ENCODE measurements at regions not wholly inside any gene's neighbourhood (a gene's known extent, or its start where the extent isn't known, plus 50 kb on each side); places are given as distances from the start of the nearest gene placed in this dataset.
"Not testable (repeated sequence)": the region's sequence is repeated elsewhere in the genome, so short reads cannot be mapped to it uniquely, and the experiment has no call there.

DNA sequence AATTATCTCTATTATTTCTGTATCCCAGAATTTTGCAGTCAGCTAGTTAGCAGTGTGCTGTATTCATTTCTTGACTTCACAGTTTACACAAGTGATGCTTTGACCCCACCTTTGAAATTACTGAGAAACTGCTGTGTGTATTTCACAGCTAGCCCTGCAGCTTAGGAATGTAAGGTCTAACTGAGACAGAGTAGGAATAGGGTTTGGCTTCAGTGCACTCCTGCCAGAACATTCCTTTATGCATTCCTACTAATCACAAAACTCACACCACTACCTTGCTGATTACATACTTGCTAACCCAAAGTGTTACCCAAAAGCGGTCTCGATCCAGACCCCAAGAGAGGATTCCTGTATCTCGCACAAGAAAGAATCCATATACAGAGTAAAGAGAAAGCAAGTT, 551.8 kb downstream of the CDH9 start:
- no peaks in the 10 kb centered on the region for H3K9me3 ChIP-seq (ENCODE audit: control insufficient read depth, low read length, poor library complexity, severe bottlenecking)
- DNase-seq (no peak), ATAC-seq (no peak)
- Mint-ChIP-seq H3K4me1 (no peaks in the 10 kb centered on the region), H3K27me3 (no peaks in the 10 kb centered on the region), H3K4me3 (no peak overlapping the region), H3K36me3 (ENCODE audit: low read depth) (no peaks in the 10 kb centered on the region), H3K27ac (no peak overlapping the region)

GRCh38 chr5:26485146-26485860, 553.1 kb downstream of the CDH9 start:
- not testable (repeated sequence) for DNase-seq; H3K4me3 Mint-ChIP-seq; H3K9me3 ChIP-seq (ENCODE audit: control insufficient read depth, low read length, poor library complexity, severe bottlenecking); H3K27me3 Mint-ChIP-seq; H3K27ac Mint-ChIP-seq; H3K36me3 Mint-ChIP-seq (ENCODE audit: low read depth); ATAC-seq; H3K4me1 Mint-ChIP-seq

DNA sequence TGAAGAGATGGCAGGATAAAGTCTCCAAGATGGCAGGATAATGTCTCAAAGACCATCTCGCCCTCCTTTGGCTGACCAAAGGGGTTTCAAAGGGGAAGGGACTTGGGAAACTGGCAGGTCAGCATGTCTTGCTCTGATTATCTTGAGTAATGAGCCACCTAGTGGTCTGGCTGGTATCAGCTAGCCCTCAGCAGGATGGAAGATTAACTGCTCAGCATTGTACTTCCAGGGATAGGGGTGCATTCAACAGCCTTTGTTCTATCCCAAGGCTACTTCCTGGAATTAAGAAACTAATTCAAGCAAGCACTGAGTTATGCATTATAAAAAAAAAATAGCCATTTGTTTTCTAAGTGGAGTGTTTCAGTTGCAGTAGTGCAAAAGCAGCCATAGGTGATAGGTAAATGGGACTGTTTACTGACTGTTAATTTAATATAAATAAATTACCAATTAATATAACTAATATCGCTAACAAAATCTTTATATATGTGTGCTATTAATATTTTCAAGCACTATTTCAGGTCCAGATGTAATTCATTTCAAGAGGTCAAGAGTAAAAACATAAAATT, 555.5 kb downstream of the CDH9 start:
- Mint-ChIP-seq H3K27ac (no peak overlapping the region), H3K4me3 (no peak overlapping the region), H3K36me3 (ENCODE audit: low read depth) (no peaks in the 10 kb centered on the region)

DNA sequence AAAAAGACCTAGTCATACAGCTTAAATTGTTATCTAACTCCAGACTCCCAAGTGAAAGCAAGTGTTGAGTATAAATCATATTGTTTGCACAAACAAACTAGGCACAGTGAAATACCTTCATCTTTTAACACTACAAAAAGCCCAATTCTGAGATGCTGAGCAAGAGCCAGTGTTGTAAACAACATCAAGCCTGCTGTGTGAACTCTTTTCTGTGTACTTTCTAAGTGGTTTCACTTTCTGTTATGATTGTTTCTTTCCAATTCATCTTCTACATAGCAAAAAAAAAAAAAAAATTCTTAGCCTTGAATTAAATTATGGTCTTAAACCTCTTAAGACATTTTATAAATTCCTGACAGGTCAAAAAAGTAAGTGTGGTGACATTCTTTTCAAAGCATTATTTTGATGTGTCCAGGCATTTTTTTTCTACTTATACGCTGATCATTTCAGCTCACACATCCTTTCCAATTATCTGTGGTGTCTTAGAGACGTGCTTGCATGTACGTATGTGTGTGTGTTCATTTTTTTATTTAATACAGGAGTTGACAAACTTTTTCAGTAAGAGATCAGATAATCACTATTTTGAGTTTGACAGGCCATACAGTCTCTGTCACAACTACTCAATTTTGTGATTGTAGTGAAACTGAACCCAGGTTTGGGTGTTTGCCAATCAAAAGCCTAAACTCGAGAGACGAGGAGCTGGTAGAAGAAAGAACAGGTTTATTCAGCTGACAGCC, 556.1 kb downstream of the CDH9 start:
- Mint-ChIP-seq H3K27me3 (no peaks in the 10 kb centered on the region), H3K4me1 (no peaks in the 10 kb centered on the region), H3K4me3 (no peak overlapping the region), H3K27ac (no peak overlapping the region), H3K36me3 (ENCODE audit: low read depth) (no peaks in the 10 kb centered on the region)
- ATAC-seq (no peak), DNase-seq (no peak)
- no peaks in the 10 kb centered on the region for H3K9me3 ChIP-seq (ENCODE audit: control insufficient read depth, low read length, poor library complexity, severe bottlenecking)

More for the DNA sequence above, 555.5 kb downstream of the CDH9 start:
- ATAC-seq (no peak), DNase-seq (no peak)
- H3K4me1 Mint-ChIP-seq: no peaks in the 10 kb centered on the region
- H3K9me3 ChIP-seq (ENCODE audit: control insufficient read depth, low read length, poor library complexity, severe bottlenecking): no peaks in the 10 kb centered on the region
- no peaks in the 10 kb centered on the region for H3K27me3 Mint-ChIP-seq

DNA sequence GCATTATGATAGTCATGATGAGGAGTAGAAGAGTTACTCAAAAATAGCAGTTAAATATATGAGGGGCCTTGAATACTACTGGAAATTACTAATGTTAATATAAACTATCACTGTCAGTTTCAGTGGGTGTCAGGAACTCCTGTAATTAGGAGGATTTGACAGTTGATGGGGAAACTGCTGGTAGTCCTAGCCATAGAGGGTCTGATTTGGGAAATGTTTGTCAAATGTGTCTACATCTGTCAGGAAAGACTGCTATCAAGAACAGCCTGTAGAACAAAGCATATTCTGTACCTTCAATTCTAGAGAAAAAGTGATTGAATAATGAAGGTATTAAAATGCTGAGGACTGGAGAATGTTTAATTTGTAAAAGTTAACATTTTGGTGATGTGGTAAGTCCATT, 567.9 kb downstream of the CDH9 start:
- H3K27me3 Mint-ChIP-seq: no peaks in the 10 kb centered on the region
- H3K36me3 Mint-ChIP-seq (ENCODE audit: low read depth): no peaks in the 10 kb centered on the region
- no peaks in the 10 kb centered on the region for H3K9me3 ChIP-seq (ENCODE audit: control insufficient read depth, low read length, poor library complexity, severe bottlenecking)
- no peak overlapping the region for H3K27ac Mint-ChIP-seq
- H3K4me1 Mint-ChIP-seq: no peaks in the 10 kb centered on the region
- no peak for DNase-seq
- no peak for ATAC-seq
- H3K4me3 Mint-ChIP-seq: no peak overlapping the region

DNA sequence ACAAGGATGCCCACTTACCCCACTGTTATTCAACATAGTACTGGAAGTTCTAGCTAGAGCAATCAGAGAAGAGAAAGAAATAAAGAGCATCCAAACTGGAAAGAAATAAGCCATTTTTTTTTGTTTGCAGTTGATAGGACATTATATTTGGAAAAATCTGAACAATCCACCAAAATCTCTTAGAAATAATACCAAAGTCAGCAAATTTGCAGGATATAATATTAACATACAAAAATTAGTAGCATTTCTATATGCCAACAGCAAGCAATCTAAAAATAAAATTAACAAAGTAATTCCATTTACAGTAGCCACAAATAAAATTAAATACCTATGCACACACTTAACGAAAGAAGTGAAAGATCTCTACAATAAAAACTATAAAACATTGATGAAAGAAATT, 599.3 kb downstream of the CDH9 start:
- H3K4me3 Mint-ChIP-seq: no peak overlapping the region
- H3K9me3 ChIP-seq (ENCODE audit: control insufficient read depth, low read length, poor library complexity, severe bottlenecking): no peaks in the 10 kb centered on the region
- H3K27me3 Mint-ChIP-seq: no peaks in the 10 kb centered on the region
- no peak for ATAC-seq
- no peaks in the 10 kb centered on the region for H3K4me1 Mint-ChIP-seq
- H3K36me3 Mint-ChIP-seq (ENCODE audit: low read depth): no peaks in the 10 kb centered on the region
- no peak for DNase-seq
- no peak overlapping the region for H3K27ac Mint-ChIP-seq

DNA sequence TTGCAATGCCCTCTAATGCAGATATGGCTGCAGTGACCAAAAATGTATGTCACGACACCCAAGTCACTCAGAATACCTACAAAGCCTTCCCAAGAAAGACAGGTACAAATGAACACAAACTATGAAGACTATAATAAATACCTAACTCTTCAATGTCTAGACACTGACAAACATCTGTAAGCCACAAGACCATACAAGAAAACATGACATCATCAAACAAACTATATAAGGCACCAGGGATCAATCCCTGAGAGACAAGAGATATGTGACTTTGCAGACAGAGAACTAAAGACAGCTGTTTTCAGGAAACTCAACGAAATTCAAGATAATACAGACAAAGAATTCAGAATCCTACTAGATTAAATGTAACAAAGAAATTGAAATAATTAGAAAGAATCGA, 603.7 kb downstream of the CDH9 start:
- Mint-ChIP-seq H3K27ac (no peak overlapping the region), H3K27me3 (no peaks in the 10 kb centered on the region), H3K4me1 (no peaks in the 10 kb centered on the region), H3K4me3 (no peak overlapping the region), H3K36me3 (ENCODE audit: low read depth) (no peaks in the 10 kb centered on the region)
- no peak for DNase-seq
- ATAC-seq: no peak
- no peaks in the 10 kb centered on the region for H3K9me3 ChIP-seq (ENCODE audit: control insufficient read depth, low read length, poor library complexity, severe bottlenecking)

GRCh38 chr5:26432386-26432785, 606.0 kb downstream of the CDH9 start:
- ATAC-seq (no peak), DNase-seq (no peak)
- no peaks in the 10 kb centered on the region for H3K36me3 Mint-ChIP-seq (ENCODE audit: low read depth)
- H3K4me3 Mint-ChIP-seq: no peak overlapping the region
- no peaks in the 10 kb centered on the region for H3K27me3 Mint-ChIP-seq
- H3K9me3 ChIP-seq (ENCODE audit: control insufficient read depth, low read length, poor library complexity, severe bottlenecking): no peaks in the 10 kb centered on the region
- H3K27ac Mint-ChIP-seq: no peak overlapping the region
- H3K4me1 Mint-ChIP-seq: no peaks in the 10 kb centered on the region

GRCh38 chr5:26430323-26430722, 608.1 kb downstream of the CDH9 start:
- ATAC-seq: no peak

GRCh38 chr5:26427281-26427680, 611.1 kb downstream of the CDH9 start:
- Mint-ChIP-seq H3K4me3 (no peak overlapping the region), H3K4me1 (no peaks in the 10 kb centered on the region), H3K27ac (no peak overlapping the region), H3K27me3 (no peaks in the 10 kb centered on the region), H3K36me3 (ENCODE audit: low read depth) (no peaks in the 10 kb centered on the region)
- no peaks in the 10 kb centered on the region for H3K9me3 ChIP-seq (ENCODE audit: control insufficient read depth, low read length, poor library complexity, severe bottlenecking)
- DNase-seq: no peak
- no peak for ATAC-seq

More at GRCh38 chr5:26430323-26430722, 608.1 kb downstream of the CDH9 start:
- Mint-ChIP-seq H3K27me3 (no peaks in the 10 kb centered on the region), H3K27ac (no peak overlapping the region), H3K4me3 (no peak overlapping the region), H3K4me1 (no peaks in the 10 kb centered on the region), H3K36me3 (ENCODE audit: low read depth) (no peaks in the 10 kb centered on the region)
- H3K9me3 ChIP-seq (ENCODE audit: control insufficient read depth, low read length, poor library complexity, severe bottlenecking): no peaks in the 10 kb centered on the region
- DNase-seq: no peak

- H3K4me1 Mint-ChIP-seq: no peaks in the 10 kb centered on the region
- no peak for DNase-seq
- H3K4me3 Mint-ChIP-seq: no peak overlapping the region
- no peak overlapping the region for H3K27ac Mint-ChIP-seq
- H3K36me3 Mint-ChIP-seq (ENCODE audit: low read depth): no peaks in the 10 kb centered on the region
- H3K9me3 ChIP-seq (ENCODE audit: control insufficient read depth, low read length, poor library complexity, severe bottlenecking): no peaks in the 10 kb centered on the region
- ATAC-seq: no peak
- no peaks in the 10 kb centered on the region for H3K27me3 Mint-ChIP-seq
Measured at GRCh38 chr5:26419987-26420386, 618.4 kb downstream of the CDH9 start.

DNA sequence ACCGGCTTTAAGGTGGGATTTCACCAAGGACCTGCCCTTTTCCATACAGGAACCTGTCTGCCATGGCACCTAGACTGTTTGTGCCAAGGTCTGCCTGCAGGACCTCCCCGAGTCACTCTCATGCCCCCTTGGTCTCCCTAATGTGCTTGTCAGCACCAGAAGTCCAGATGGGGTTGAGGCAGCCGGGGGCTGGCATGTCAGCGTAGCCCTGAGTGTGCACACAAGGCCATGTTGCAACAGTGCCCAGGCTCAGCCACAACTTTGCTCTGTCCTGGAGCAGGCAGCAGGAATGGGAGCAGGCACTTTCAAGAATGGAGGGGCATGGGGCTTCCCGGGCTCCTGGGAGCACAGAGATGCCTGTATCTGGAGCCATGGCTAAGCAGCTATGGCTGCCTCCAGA, 621.5 kb downstream of the CDH9 start:
- H3K36me3 Mint-ChIP-seq (ENCODE audit: low read depth): no peaks in the 10 kb centered on the region
- H3K4me3 Mint-ChIP-seq: no peak overlapping the region
- H3K27ac Mint-ChIP-seq: no peak overlapping the region
- H3K9me3 ChIP-seq (ENCODE audit: control insufficient read depth, low read length, poor library complexity, severe bottlenecking): no peaks in the 10 kb centered on the region
- DNase-seq (no peak), ATAC-seq (no peak)
- H3K27me3 Mint-ChIP-seq: no peaks in the 10 kb centered on the region
- H3K4me1 Mint-ChIP-seq: no peaks in the 10 kb centered on the region

DNA sequence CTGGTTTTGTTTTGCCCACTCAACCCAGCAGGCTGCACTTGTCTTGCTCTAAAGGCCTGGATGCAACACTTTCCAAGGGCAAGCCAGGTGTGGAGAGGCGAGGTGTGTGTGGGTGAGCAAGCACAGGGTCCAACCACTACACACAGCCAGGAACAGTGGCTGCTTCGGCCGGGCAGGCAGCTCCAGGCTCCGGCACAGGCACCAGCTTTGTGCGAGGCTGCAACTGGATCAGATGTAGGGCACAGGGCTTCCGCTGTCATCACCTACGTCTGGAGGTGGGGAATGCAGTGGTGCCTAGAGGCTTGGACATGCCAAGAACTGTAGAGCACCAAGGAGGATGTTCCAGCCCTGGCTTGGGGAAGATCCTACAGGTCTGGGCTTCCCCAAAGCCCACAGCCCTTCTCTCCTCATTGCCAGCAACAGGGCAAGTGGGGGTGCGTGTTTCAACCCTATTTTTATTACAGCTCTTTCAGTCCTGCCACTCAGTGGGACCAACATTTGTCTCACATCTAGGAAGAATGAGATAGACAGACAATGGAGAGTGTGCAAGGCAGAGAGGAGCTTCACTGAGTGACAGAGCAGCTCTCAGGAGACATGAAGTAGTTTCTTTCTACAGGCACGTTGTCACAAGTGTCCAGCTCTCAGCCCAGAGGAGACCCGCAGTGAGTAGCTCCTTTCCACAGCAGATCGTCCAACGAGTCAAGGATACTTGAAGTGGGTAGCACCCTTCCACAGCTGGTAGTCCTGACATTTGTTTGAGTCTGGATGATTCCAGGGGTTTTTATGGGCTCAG, 622.2 kb downstream of the CDH9 start:
- no peak for ATAC-seq
- H3K4me3 Mint-ChIP-seq: no peak overlapping the region
- H3K27me3 Mint-ChIP-seq: no peaks in the 10 kb centered on the region
- H3K27ac Mint-ChIP-seq: no peak overlapping the region
- no peaks in the 10 kb centered on the region for H3K36me3 Mint-ChIP-seq (ENCODE audit: low read depth)
- no peaks in the 10 kb centered on the region for H3K4me1 Mint-ChIP-seq
- no peaks in the 10 kb centered on the region for H3K9me3 ChIP-seq (ENCODE audit: control insufficient read depth, low read length, poor library complexity, severe bottlenecking)
- DNase-seq: no peak
